Stomach (tissue), 8 donors: ENCODE measurements at regions not wholly inside any gene's neighbourhood (a gene's known extent, or its start where the extent isn't known, plus 50 kb on each side); places are given as distances from the start of the nearest gene placed in this dataset.

ENCODE experiments used
- DNase-seq, 2 donors: peaks; one replicate each; pipeline versions ENCODE4 v3.0.0 to v3.0.0-alpha.2; 2013 to 2019
- H3K27ac ChIP-seq, 5 donors: fragments of 200-600 bp in 4 of 5; sonication (generic) in 4 of 5; one replicate each; pipeline ENCODE4 v1.5.1; 2013 to 2019; ENCODE audit warnings: mild to moderate bottlenecking in 1 of 5, moderate library complexity in 1 of 5
- H3K27me3 ChIP-seq, 3 donors: fragments of 200-600 bp; sonication (generic); one replicate each; pipeline ENCODE4 v1.5.1; 2017 to 2019; ENCODE audit warnings: mixed run types in 1 of 3
- H3K36me3 ChIP-seq, 4 donors: fragments of 200-600 bp; sonication (generic); 1 replicate in 3 of 4; 2 replicates in 1 of 4; pipeline ENCODE4 v1.5.1; 2016 to 2019
- H3K4me1 ChIP-seq, 4 donors: fragments of 200-600 bp; sonication (generic); one replicate each; pipeline ENCODE4 v1.5.1; 2016 to 2019
- H3K4me3 ChIP-seq, 4 donors: fragments of 200-600 bp; sonication (generic) in 3 of 4; one replicate each; pipeline ENCODE4 v1.5.1; 2016 to 2019; ENCODE audit warnings: mild to moderate bottlenecking in 1 of 4
- H3K9me3 ChIP-seq, 4 donors: fragments of 200-600 bp; sonication (generic); one replicate each; pipeline ENCODE4 v1.5.1; 2016 to 2019
- CTCF ChIP-seq, 7 experiments: fragments of 450-650 bp in 4 of 7; fragments of 200-600 bp in 3 of 7; sonication (generic) in 3 of 7; IDR thresholded peaks; one replicate each; pipeline ENCODE4 v1.5.1; 2016 to 2019; ENCODE audit warnings: antibody characterized with exemption in 7 of 7, control low read depth in 2 of 7, mild to moderate bottlenecking in 1 of 7
- EP300 ChIP-seq: sonication (generic); formaldehyde crosslinking; IDR thresholded peaks from one replicate; pipeline ENCODE4 v1.6.1; 2017; ENCODE audit warnings: antibody characterized with exemption
- POLR2A ChIP-seq, 4 donors: fragments of 450-650 bp; IDR thresholded peaks; one replicate each; pipeline ENCODE4 v1.6.1; 2016; ENCODE audit warnings: antibody characterized with exemption in 4 of 4, control low read depth in 2 of 4, mild to moderate bottlenecking in 1 of 4, moderate library complexity in 1 of 4
- POLR2AphosphoS5 ChIP-seq, 3 donors: sonication (generic); formaldehyde crosslinking; IDR thresholded peaks; one replicate each; pipeline ENCODE4 v1.6.1; 2016; ENCODE audit warnings: antibody characterized with exemption in 3 of 3
- WGBS, 5 donors: extraction: QIAGEN DNeasy Blood & Tissue Kit in 3 of 5; methylation state at CpG; one replicate each; pipeline versions ENCODE4 v1.1.5 to v1.1.7; 2013 to 2018; 5-methylcytosine and 5-hydroxymethylcytosine counted together
- intact Hi-C: fragments of 100-400 bp; cut with DNase I; formaldehyde crosslinking; loops from one replicate; pipeline ENCODE4 v1.15.1; 2023; ENCODE audit warnings: low total_unique reads
- donor health status: healthy with polysubstance abuse.
- donor health status: Bipolar disorder and iron deficiency.
- donor health status: healthy.

- Histone ChIP-seq H3K4me1 (peaks cover 0 to 25% (median 14%) of the 10 kb centered on the region in 4 donors), H3K27ac (peak overlapping the region in 3 of 5 donors; percentile 2 to 40 (median 15)), H3K27me3 (no peaks in the 10 kb centered on the region), H3K4me3 (no peak overlapping the region), H3K36me3 (no peaks in the 10 kb centered on the region), H3K9me3 (no peaks in the 10 kb centered on the region)
- intact Hi-C loops: no loop called here
- DNase-seq: no peak
- TF ChIP-seq POLR2A (IDR thresholded peaks at IDR 0.05) (no peak), POLR2AphosphoS5 (IDR thresholded peaks at IDR 0.05) (no peak), EP300 (no peak), CTCF (IDR thresholded peaks at IDR 0.05) (no peak)
- 33 to 55% (median 46%) methylated on average over 4 of the region's 4 CpGs for WGBS, 5 donors
These were observed 75.4 kb downstream of the CDC7 start for GRCh38 chr1:91575909-91576519.

GRCh38 chr1:91578320-91579109, 77.9 kb downstream of the CDC7 start:
- WGBS, 5 donors: 78 to 83% (median 81%) methylated on average over 5 of the region's 5 CpGs
- no peaks in the 10 kb centered on the region for H3K36me3 ChIP-seq
- H3K9me3 ChIP-seq: no peaks in the 10 kb centered on the region
- peaks cover 0 to 34% (median 11%) of the 10 kb centered on the region in 4 donors for H3K4me1 ChIP-seq
- peak overlapping the region in 1 of 5 donors; percentile 36 for H3K27ac ChIP-seq
- DNase-seq: no peak
- no peak overlapping the region for H3K4me3 ChIP-seq
- intact Hi-C loops: no loop called here
- TF ChIP-seq EP300: no peak
- TF ChIP-seq CTCF (IDR thresholded peaks at IDR 0.05): no peak
- no peak for TF ChIP-seq POLR2A (IDR thresholded peaks at IDR 0.05)
- no peak for TF ChIP-seq POLR2AphosphoS5 (IDR thresholded peaks at IDR 0.05)
- no peaks in the 10 kb centered on the region for H3K27me3 ChIP-seq

- no peak for DNase-seq
- H3K27ac ChIP-seq: no peak overlapping the region
- H3K4me1 ChIP-seq: peaks cover 0 to 36% (median 13%) of the 10 kb centered on the region in 4 donors
- H3K9me3 ChIP-seq: no peaks in the 10 kb centered on the region
- 66 to 85% (median 76%) methylated on average over 5 of the region's 5 CpGs for WGBS, 5 donors
- no peaks in the 10 kb centered on the region for H3K36me3 ChIP-seq
- H3K4me3 ChIP-seq: no peak overlapping the region
- H3K27me3 ChIP-seq: no peaks in the 10 kb centered on the region
- TF ChIP-seq POLR2AphosphoS5 (IDR thresholded peaks at IDR 0.05): no peak
- no peak for TF ChIP-seq POLR2A (IDR thresholded peaks at IDR 0.05)
- no peak for TF ChIP-seq CTCF (IDR thresholded peaks at IDR 0.05)
- no peak for TF ChIP-seq EP300
- intact Hi-C loops: no loop called here
These were observed 79.1 kb downstream of the CDC7 start for GRCh38 chr1:91579658-91580228.

- intact Hi-C loops: no loop called here
- Histone ChIP-seq H3K36me3 (no peaks in the 10 kb centered on the region), H3K9me3 (no peaks in the 10 kb centered on the region), H3K4me3 (no peak overlapping the region), H3K27me3 (no peaks in the 10 kb centered on the region), H3K4me1 (peaks cover 0 to 30% (median 4%) of the 10 kb centered on the region in 4 donors), H3K27ac (peak overlapping the region; percentile 7 to 80 (median 75))
- WGBS, 5 donors: 37 to 53% (median 46%) methylated on average over 4 of the region's 4 CpGs
- TF ChIP-seq POLR2AphosphoS5 (IDR thresholded peaks at IDR 0.05) (peak; percentile 19 to 69 (median 39)), CTCF (IDR thresholded peaks at IDR 0.05) (no peak)
- DNase-seq: peak in 1 of 2 donors; percentile 55
These were observed 81.8 kb downstream of the CDC7 start for GRCh38 chr1:91582431-91582921.
